Kidney (tissue), 13 donors: ENCODE measurements at regions not wholly inside any gene's neighbourhood (a gene's known extent, or its start where the extent isn't known, plus 50 kb on each side); places are given as distances from the start of the nearest gene placed in this dataset.
A peak's percentile ranks its signal among the peaks of the same experiment; 100 is the strongest.
"Not testable (repeated sequence)": the region's sequence is repeated elsewhere in the genome, so short reads cannot be mapped to it uniquely, and the experiment has no call there.

Experiments used
- DNase-seq, 5 donors: peaks; one replicate each; pipeline ENCODE4 v3.0.0-alpha.2; 2013 to 2020
- FAIRE-seq: peaks from 2 replicates; lab custom pipeline; 2012; peaks lifted over from hg19 to GRCh38; lab: Jason Lieb, UNC
- H3K27ac ChIP-seq, 2 donors: one replicate each; pipeline ENCODE4 v1.7.0; 2013; ENCODE audit warnings: low read depth in 2 of 2, low read length in 2 of 2, inconsistent platforms in 1 of 2
- H3K27me3 ChIP-seq: one replicate; pipeline ENCODE4 v1.7.1; 2013; ENCODE audit warnings: low read length, inconsistent platforms; ENCODE audit not compliant: control insufficient read depth, insufficient read depth
- H3K36me3 ChIP-seq, 3 donors: one replicate each; pipeline versions ENCODE4 v1.7.0 to v1.7.1; 2013; ENCODE audit warnings: low read length in 3 of 3, control low read depth in 1 of 3, inconsistent platforms in 1 of 3; ENCODE audit not compliant: insufficient read depth in 3 of 3, control insufficient read depth in 2 of 3
- H3K4me1 ChIP-seq, 3 donors: one replicate each; pipeline versions ENCODE4 v1.7.0 to v1.7.1; 2013; ENCODE audit warnings: low read length in 3 of 3, inconsistent platforms in 1 of 3, low read depth in 1 of 3; ENCODE audit not compliant: control insufficient read depth in 2 of 3, insufficient read depth in 2 of 3
- H3K4me3 ChIP-seq, 3 donors: one replicate each; pipeline versions ENCODE4 v1.7.0 to v1.8.1; 2013; ENCODE audit warnings: low read length in 3 of 3, control low read depth in 1 of 3, inconsistent platforms in 1 of 3
- H3K9ac ChIP-seq, 3 donors: one replicate each; pipeline versions ENCODE4 v1.7.0 to v1.7.1; 2013; ENCODE audit warnings: low read length in 3 of 3, control low read depth in 1 of 3, inconsistent platforms in 1 of 3
- H3K9me3 ChIP-seq, 3 donors: one replicate each; pipeline versions ENCODE4 v1.7.0 to v1.7.1; 2013; ENCODE audit warnings: low read length in 3 of 3, control low read depth in 1 of 3, inconsistent platforms in 1 of 3; ENCODE audit not compliant: control insufficient read depth in 2 of 3, insufficient read depth in 1 of 3
- intact Hi-C: fragments of 100-400 bp; cut with DNase I; formaldehyde crosslinking; loops from one replicate; pipeline ENCODE4 v1.11.1; 2022
- TF ChIP-seq, protein P1 (sequence below): IDR thresholded peaks from 3 replicates; pipeline ENCODE4 v1.5.1; 2012; ENCODE audit warnings: mild to moderate bottlenecking, moderate library complexity, borderline replicate concordance; ENCODE audit not compliant: insufficient read depth; ENCODE audit errors: extremely low read depth
- donor health status: control.
- donor health status: control.
- donor health status: control.
- donor health status: control.
- donor health status: control.
- donor health status: DM: yes; HTN: yes; CAD: no.
- donor health status: Normal renal cell carcinoma (clear cell type).

DNA sequence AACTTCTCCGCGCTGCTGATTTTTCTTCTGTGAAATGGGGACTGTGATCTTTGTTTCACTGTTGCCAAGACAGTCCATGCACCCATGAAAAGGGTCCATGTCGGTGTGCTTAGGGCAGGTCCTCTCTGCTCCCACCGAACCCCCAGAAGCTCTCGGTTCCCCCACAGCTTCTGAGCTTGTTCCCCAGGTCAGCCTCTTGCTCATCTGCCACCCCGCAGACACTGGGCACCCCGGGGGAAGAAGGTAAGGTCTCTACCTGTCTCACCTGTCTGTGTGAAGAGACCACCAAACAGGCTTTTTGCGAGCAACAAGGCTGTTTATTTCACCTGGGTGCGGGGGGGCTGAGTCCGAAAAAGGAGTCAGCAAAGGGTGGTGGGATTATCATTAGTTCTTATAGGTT lies 66.2 kb upstream of the NANOS1 start:
- Histone ChIP-seq H3K27me3 (no peaks in the 10 kb centered on the region), H3K9me3 (no peaks in the 10 kb centered on the region), H3K27ac (no peak overlapping the region), H3K4me1 (peaks cover 0 to 17% (median 7%) of the 10 kb centered on the region in 3 donors), H3K4me3 (no peak overlapping the region), H3K36me3 (no peaks in the 10 kb centered on the region), H3K9ac (no peak overlapping the region)
- intact Hi-C loops: no loop called here
- TF ChIP-seq, protein P1, sequence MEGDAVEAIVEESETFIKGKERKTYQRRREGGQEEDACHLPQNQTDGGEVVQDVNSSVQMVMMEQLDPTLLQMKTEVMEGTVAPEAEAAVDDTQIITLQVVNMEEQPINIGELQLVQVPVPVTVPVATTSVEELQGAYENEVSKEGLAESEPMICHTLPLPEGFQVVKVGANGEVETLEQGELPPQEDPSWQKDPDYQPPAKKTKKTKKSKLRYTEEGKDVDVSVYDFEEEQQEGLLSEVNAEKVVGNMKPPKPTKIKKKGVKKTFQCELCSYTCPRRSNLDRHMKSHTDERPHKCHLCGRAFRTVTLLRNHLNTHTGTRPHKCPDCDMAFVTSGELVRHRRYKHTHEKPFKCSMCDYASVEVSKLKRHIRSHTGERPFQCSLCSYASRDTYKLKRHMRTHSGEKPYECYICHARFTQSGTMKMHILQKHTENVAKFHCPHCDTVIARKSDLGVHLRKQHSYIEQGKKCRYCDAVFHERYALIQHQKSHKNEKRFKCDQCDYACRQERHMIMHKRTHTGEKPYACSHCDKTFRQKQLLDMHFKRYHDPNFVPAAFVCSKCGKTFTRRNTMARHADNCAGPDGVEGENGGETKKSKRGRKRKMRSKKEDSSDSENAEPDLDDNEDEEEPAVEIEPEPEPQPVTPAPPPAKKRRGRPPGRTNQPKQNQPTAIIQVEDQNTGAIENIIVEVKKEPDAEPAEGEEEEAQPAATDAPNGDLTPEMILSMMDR: no peak
- FAIRE-seq: no peak
- DNase-seq: peak in 1 of 5 donors; percentile 7

DNA sequence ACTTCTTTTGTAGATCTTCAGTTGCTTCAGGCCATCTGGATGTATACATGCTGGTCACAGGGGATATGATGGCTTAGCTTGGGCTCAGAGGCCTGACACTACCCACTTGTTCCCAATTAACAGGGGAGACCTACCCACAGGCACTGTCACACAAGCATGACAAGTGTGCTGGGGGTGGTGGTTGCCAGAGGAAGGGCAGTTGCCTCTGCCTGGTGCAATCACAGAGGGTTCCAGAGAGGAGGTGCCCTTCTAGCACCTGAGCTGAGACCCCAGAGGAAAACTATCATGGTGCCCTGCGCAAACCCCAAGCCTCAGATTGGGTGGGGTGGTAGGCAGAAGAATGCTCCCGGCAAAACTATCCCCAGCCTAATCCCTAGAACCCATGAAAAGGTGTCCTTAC lies 65.6 kb upstream of the NANOS1 start:
- H3K4me3 ChIP-seq: no peak overlapping the region
- no peak for FAIRE-seq
- H3K27me3 ChIP-seq: no peaks in the 10 kb centered on the region
- H3K9ac ChIP-seq: no peak overlapping the region
- intact Hi-C loops: no loop called here
- no peaks in the 10 kb centered on the region for H3K9me3 ChIP-seq
- DNase-seq: peak in 1 of 5 donors; percentile 16
- TF ChIP-seq, protein P1: no peak
- no peak overlapping the region for H3K27ac ChIP-seq
- no peaks in the 10 kb centered on the region for H3K36me3 ChIP-seq
- peaks cover 0 to 14% (median 7%) of the 10 kb centered on the region in 3 donors for H3K4me1 ChIP-seq

DNA sequence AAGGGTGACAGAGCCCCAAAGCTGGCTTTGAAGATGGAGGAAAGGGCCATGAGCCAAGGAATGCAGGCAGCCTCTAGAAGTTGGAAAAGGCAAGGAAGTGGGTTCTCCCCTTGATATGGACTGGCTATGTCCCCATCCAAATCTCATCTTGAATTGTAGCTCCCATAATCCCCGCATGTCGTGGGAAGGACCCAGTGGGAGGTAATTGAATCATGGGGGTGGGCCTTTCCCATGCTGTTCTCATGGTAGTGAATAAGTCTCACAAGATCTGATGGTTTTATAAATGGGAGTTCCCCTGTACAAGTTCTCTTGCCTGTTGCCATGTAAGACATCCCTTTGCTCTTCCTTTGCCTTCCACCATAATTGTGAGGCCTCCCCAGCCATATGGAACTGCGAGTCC lies 65.0 kb upstream of the NANOS1 start:
- H3K4me3 ChIP-seq, H3K9ac ChIP-seq, intact Hi-C loops, H3K36me3 ChIP-seq, FAIRE-seq, H3K27me3 ChIP-seq, DNase-seq, H3K27ac ChIP-seq, H3K9me3 ChIP-seq: not testable (repeated sequence)
- peaks cover 0 to 11% (median 7%) of the 10 kb centered on the region in 3 donors for H3K4me1 ChIP-seq

DNA sequence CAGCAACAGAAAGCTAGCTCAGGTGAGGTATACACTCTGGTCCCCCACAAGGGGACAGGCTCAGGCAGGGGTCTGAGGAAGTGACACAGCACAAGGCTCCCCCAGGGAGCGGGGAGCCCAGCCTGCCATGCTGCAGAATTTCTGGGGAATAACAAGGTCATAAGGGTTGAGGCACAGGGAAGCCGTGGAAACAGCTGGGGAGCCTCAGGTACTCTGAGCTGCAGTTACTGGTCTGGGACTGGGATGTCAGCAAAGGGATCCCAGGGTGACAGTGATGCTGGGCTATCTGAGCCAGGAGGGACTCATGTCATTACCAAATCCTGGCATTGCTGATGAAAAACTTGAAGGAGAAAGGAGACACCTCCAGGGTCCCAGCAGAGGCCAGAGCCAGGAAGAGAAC lies 64.4 kb upstream of the NANOS1 start:
- intact Hi-C loops: no loop called here

More for the DNA sequence above, 64.4 kb upstream of the NANOS1 start:
- peak in 1 of 5 donors; percentile 17 for DNase-seq
- H3K9me3 ChIP-seq: no peaks in the 10 kb centered on the region
- peaks cover 0 to 10% (median 7%) of the 10 kb centered on the region in 3 donors for H3K4me1 ChIP-seq
- H3K27me3 ChIP-seq: no peaks in the 10 kb centered on the region
- no peak overlapping the region for H3K4me3 ChIP-seq
- TF ChIP-seq, protein P1: no peak
- FAIRE-seq: no peak
- no peaks in the 10 kb centered on the region for H3K36me3 ChIP-seq
- H3K27ac ChIP-seq: no peak overlapping the region
- no peak overlapping the region for H3K9ac ChIP-seq
